H1 (cell line): ENCODE measurements at regions not wholly inside any gene's neighbourhood (a gene's known extent, or its start where the extent isn't known, plus 50 kb on each side); places are given as distances from the start of the nearest gene placed in this dataset.

Experiments used
- CTCF ChIA-PET: fragments of 300-600 bp; sonication (Branson Sonifier 250); formaldehyde crosslinking; loops from one replicate; lab custom pipeline; 2021; ENCODE audit not compliant: partially characterized antibody; lab: Charles Lee
- POLR2A ChIA-PET: fragments of 300-600 bp; sonication (Branson Sonifier 250); formaldehyde crosslinking; loops from one replicate; lab custom pipeline; 2021; ENCODE audit warnings: inconsistent platforms; ENCODE audit not compliant: partially characterized antibody; lab: Charles Lee
- DNase-seq, 2 experiments: peaks; one replicate each; pipeline versions ENCODE4 v3.0.0 to v3.0.0-alpha.2; 2010 to 2022; ENCODE audit warnings: low spot score in 2 of 2, low read depth in 1 of 2, mixed read lengths in 1 of 2
- FAIRE-seq: peaks from 2 replicates; lab custom pipeline; 2011; peaks lifted over from hg19 to GRCh38; lab: Jason Lieb, UNC
- H2AFZ ChIP-seq: 2 replicates; pipeline ENCODE4 v1.8.1; 2012; ENCODE audit warnings: low read length, inconsistent platforms
- H2AK5ac ChIP-seq: 2 replicates; pipeline ENCODE4 v1.6.1; 2013; ENCODE audit warnings: low read depth, low read length
- H2BK120ac ChIP-seq: replicated peaks from 2 replicates; pipeline ENCODE3; 2013; ENCODE audit warnings: low read depth, low read length, inconsistent platforms
- H2BK12ac ChIP-seq: 2 replicates; pipeline ENCODE4 v1.6.1; 2013; ENCODE audit warnings: low read depth, low read length
- H2BK15ac ChIP-seq: 2 replicates; pipeline ENCODE4 v1.6.1; 2013; ENCODE audit warnings: low read length
- H2BK20ac ChIP-seq: 2 replicates; pipeline ENCODE4 v1.6.1; 2013; ENCODE audit warnings: low read length
- H2BK5ac ChIP-seq: 2 replicates; pipeline ENCODE4 v1.6.1; 2013; ENCODE audit warnings: low read depth, low read length
- H3K14ac ChIP-seq: 2 replicates; pipeline ENCODE4 v1.6.1; 2013; ENCODE audit warnings: inconsistent platforms; ENCODE audit not compliant: insufficient read length
- H3K18ac ChIP-seq: 2 replicates; pipeline ENCODE4 v1.6.1; 2013; ENCODE audit warnings: low read length; ENCODE audit errors: extremely low read depth
- H3K23ac ChIP-seq: 2 replicates; pipeline ENCODE4 v1.6.1; 2013; ENCODE audit warnings: inconsistent platforms; ENCODE audit not compliant: insufficient read length
- H3K23me2 ChIP-seq: 2 replicates; pipeline ENCODE4 v1.6.1; 2013; ENCODE audit warnings: low read depth, low read length
- H3K27ac ChIP-seq: 2 replicates; pipeline ENCODE4 v1.6.1; 2011; ENCODE audit warnings: low read depth, low read length, inconsistent platforms
- H3K27me3 ChIP-seq, 4 experiments: replicated peaks in 1 of 4; 1 replicate in 1 of 4; 2 replicates in 3 of 4; pipeline versions ENCODE4 v1.6.1 to v1.8.1; 2011 to 2013; ENCODE audit warnings: low read length in 3 of 4, mild to moderate bottlenecking in 3 of 4, inconsistent platforms in 2 of 4, mixed read lengths in 2 of 4, moderate library complexity in 1 of 4; ENCODE audit not compliant: control insufficient read depth in 3 of 4, insufficient read depth in 3 of 4; ENCODE audit errors: extremely low read depth in 1 of 4
- H3K36me3 ChIP-seq, 4 experiments: 2 replicates each; pipeline versions ENCODE4 v1.6.1 to v1.8.1; 2011 to 2013; ENCODE audit warnings: mild to moderate bottlenecking in 4 of 4, low read length in 3 of 4, moderate library complexity in 2 of 4, control low read depth in 1 of 4, inconsistent platforms in 1 of 4; ENCODE audit not compliant: insufficient read depth in 4 of 4, control insufficient read depth in 2 of 4
- H3K4ac ChIP-seq: replicated peaks from 2 replicates; pipeline ENCODE3; 2013; ENCODE audit warnings: low read length, low read depth, mixed read lengths, inconsistent platforms; ENCODE audit not compliant: insufficient read length
- H3K4me1 ChIP-seq, 4 experiments: replicated peaks in 1 of 4; 1 replicate in 1 of 4; 2 replicates in 3 of 4; pipeline versions ENCODE4 v1.6.1 to v1.8.1; 2011 to 2013; ENCODE audit warnings: low read length in 3 of 4, inconsistent platforms in 2 of 4, mixed read lengths in 1 of 4; ENCODE audit not compliant: insufficient read depth in 4 of 4, control insufficient read depth in 3 of 4
- H3K4me2 ChIP-seq, 2 experiments: 2 replicates each; pipeline versions ENCODE4 v1.6.1 to v1.8.1; 2011 to 2013; ENCODE audit warnings: low read depth in 2 of 2, low read length in 2 of 2, control low read depth in 1 of 2, inconsistent platforms in 1 of 2, mild to moderate bottlenecking in 1 of 2; ENCODE audit not compliant: insufficient read depth in 1 of 2
- H3K4me3 ChIP-seq, 4 experiments: fragments of 200-600, 300-600 bp in 1 of 4; sonication (generic), shearing (Covaris generic), sonication (Bioruptor Twin) in 1 of 4; 2 replicates each; pipeline versions ENCODE4 v1.5.1 to v1.8.1; 2011 to 2016; ENCODE audit warnings: low read length in 4 of 4, low read depth in 3 of 4, control low read depth in 2 of 4, inconsistent platforms in 2 of 4, mild to moderate bottlenecking in 2 of 4, mixed read lengths in 1 of 4, moderate library complexity in 1 of 4; ENCODE audit not compliant: insufficient read depth in 2 of 4; ENCODE audit errors: extremely low read depth in 1 of 4
- H3K56ac ChIP-seq: replicated peaks from 2 replicates; pipeline ENCODE3; 2013; ENCODE audit warnings: low read depth, mild to moderate bottlenecking, mixed read lengths, low read length, inconsistent platforms; ENCODE audit not compliant: insufficient read length
- H3K79me1 ChIP-seq: 2 replicates; pipeline ENCODE4 v1.6.1; 2013; ENCODE audit warnings: low read depth, low read length, control low read depth
- H3K79me2 ChIP-seq, 2 experiments: 2 replicates each; pipeline versions ENCODE4 v1.6.1 to v1.8.1; 2012 to 2013; ENCODE audit warnings: low read length in 2 of 2, mild to moderate bottlenecking in 2 of 2, inconsistent platforms in 1 of 2; ENCODE audit not compliant: insufficient read depth in 2 of 2, control insufficient read depth in 1 of 2
- H3K9ac ChIP-seq, 4 experiments: replicated peaks in 1 of 4; 1 replicate in 1 of 4; 2 replicates in 3 of 4; pipeline versions ENCODE4 v1.6.1 to v1.8.1; 2011 to 2013; ENCODE audit warnings: low read depth in 3 of 4, low read length in 3 of 4, control low read depth in 2 of 4, mild to moderate bottlenecking in 2 of 4, moderate library complexity in 2 of 4, inconsistent platforms in 1 of 4; ENCODE audit errors: extremely low read depth in 1 of 4
- H3K9me3 ChIP-seq, 2 experiments: 2 replicates each; pipeline versions ENCODE4 v1.6.1 to v1.8.1; 2012 to 2013; ENCODE audit warnings: mild to moderate bottlenecking in 2 of 2, moderate library complexity in 2 of 2, control low read depth in 1 of 2, inconsistent platforms in 1 of 2, low read depth in 1 of 2, low read length in 1 of 2, mixed read lengths in 1 of 2; ENCODE audit not compliant: insufficient read depth in 2 of 2
- H4K20me1 ChIP-seq, 2 experiments: replicated peaks in 1 of 2; 2 replicates each; pipeline versions ENCODE3 to v1.8.1; 2011 to 2013; ENCODE audit warnings: inconsistent platforms in 2 of 2, low read length in 2 of 2, mild to moderate bottlenecking in 1 of 2; ENCODE audit not compliant: insufficient read depth in 2 of 2, control insufficient read depth in 1 of 2
- H4K5ac ChIP-seq: 2 replicates; pipeline ENCODE4 v1.6.1; 2013; ENCODE audit warnings: low read length, low read depth, mixed read lengths, inconsistent platforms; ENCODE audit not compliant: insufficient read length
- H4K8ac ChIP-seq: 2 replicates; pipeline ENCODE4 v1.8.0; 2013; ENCODE audit warnings: mild to moderate bottlenecking, moderate library complexity, low read length, inconsistent platforms; ENCODE audit not compliant: insufficient read depth; ENCODE audit errors: extremely low read depth
- H4K91ac ChIP-seq: replicated peaks from 2 replicates; pipeline ENCODE3; 2013; ENCODE audit warnings: low read length, mixed read lengths, inconsistent platforms; ENCODE audit not compliant: insufficient read length
- BACH1 ChIP-seq: IDR thresholded peaks from 2 replicates; pipeline ENCODE4 v1.6.1; 2012; ENCODE audit warnings: low read length, improper control_type of control experiment
- CBX5 ChIP-seq: fragments of 300-800, 300-1000 bp; sonication (generic); IDR thresholded peaks from 2 replicates; pipeline ENCODE4 v1.7.1; 2016; ENCODE audit warnings: antibody characterized with exemption, low read length, low read depth
- EP300 ChIP-seq, 2 experiments: IDR thresholded peaks; 1 replicate in 1 of 2; 2 replicates in 1 of 2; pipeline ENCODE4 v1.6.1; 2011 to 2012; ENCODE audit warnings: low read depth in 2 of 2, low read length in 2 of 2, mild to moderate bottlenecking in 2 of 2, borderline replicate concordance in 1 of 2, inconsistent platforms in 1 of 2, moderate library complexity in 1 of 2
- PHF8 ChIP-seq: fragments of 200-600 bp; sonication (generic); conservative IDR thresholded peaks from 2 replicates; pipeline ENCODE4 v1.7.1; 2012; ENCODE audit warnings: low read depth, mild to moderate bottlenecking, inconsistent platforms, low read length, moderate library complexity
- RAD21 ChIP-seq, 2 experiments: IDR thresholded peaks in 1 of 2; conservative IDR thresholded peaks in 1 of 2; 2 replicates each; pipeline ENCODE4 v1.6.1; 2011; ENCODE audit warnings: low read depth in 2 of 2, low read length in 2 of 2, improper control_type of control experiment in 1 of 2, inconsistent platforms in 1 of 2, mild to moderate bottlenecking in 1 of 2, moderate library complexity in 1 of 2
- RFX5 ChIP-seq: IDR thresholded peaks from 2 replicates; pipeline ENCODE4 v1.6.1; 2011; ENCODE audit warnings: low read depth, low read length, improper control_type of control experiment, borderline replicate concordance
- SIN3A ChIP-seq, 2 experiments: IDR thresholded peaks in 1 of 2; conservative IDR thresholded peaks in 1 of 2; 2 replicates each; pipeline ENCODE4 v1.6.1; 2011 to 2012; ENCODE audit warnings: low read length in 2 of 2, improper control_type of control experiment in 1 of 2, low read depth in 1 of 2, mild to moderate bottlenecking in 1 of 2
- SIRT6 ChIP-seq: IDR thresholded peaks from one replicate; pipeline ENCODE4 v1.7.1; 2012; ENCODE audit warnings: low read length, inconsistent platforms
- SRF ChIP-seq: IDR thresholded peaks from 2 replicates; pipeline ENCODE4 v1.6.1; 2011; ENCODE audit warnings: mild to moderate bottlenecking, low read depth, low read length, moderate library complexity
- SUZ12 ChIP-seq: fragments of 200-600 bp; sonication (generic); IDR thresholded peaks from 2 replicates; pipeline ENCODE4 v1.6.1; 2012; ENCODE audit warnings: mild to moderate bottlenecking, inconsistent platforms, low read length, moderate library complexity, mixed read lengths
- TAF7 ChIP-seq: optimal IDR thresholded peaks from 2 replicates; pipeline ENCODE3; 2011; ENCODE audit warnings: low read depth, mild to moderate bottlenecking, inconsistent platforms, low read length, moderate library complexity, borderline replicate concordance
- WGBS, 2 experiments: shearing (Covaris generic) in 1 of 2; methylation state at CpG; one replicate each; pipeline versions ENCODE4 v1.1.6 to v1.1.7; 2013 to 2015; ENCODE audit warnings: low lambda C conversion rate in 2 of 2, mixed read lengths in 2 of 2, inconsistent platforms in 1 of 2, low coverage in 1 of 2, missing lambda C conversion rate in 1 of 2; ENCODE audit not compliant: insufficient replicate concordance in 2 of 2, insufficient coverage in 1 of 2, insufficient read length in 1 of 2; ENCODE audit errors: extremely low coverage in 1 of 2, missing lambda C conversion rate in 1 of 2; 5-methylcytosine and 5-hydroxymethylcytosine counted together

- Histone ChIP-seq H3K18ac (no peak overlapping the region), H3K4me3 (no peak overlapping the region), H3K23ac (no peak overlapping the region), H3K27me3 (no peaks in the 10 kb centered on the region; a peak in 2 of 7 replicates), H2AK5ac (no peak overlapping the region), H3K9ac (no peak overlapping the region), H4K5ac (no peak overlapping the region), H3K23me2 (no peaks in the 10 kb centered on the region), H3K27ac (no peak overlapping the region), H4K8ac (no peak overlapping the region), H3K14ac (no peak overlapping the region), H2BK12ac (peak overlapping the region; percentile 75; the same call in 1 of the 2 replicates), H3K9me3 (no peaks in the 10 kb centered on the region), H3K36me3 (no peaks in the 10 kb centered on the region), H2AFZ (no peak overlapping the region), H3K56ac (no peak overlapping the region), H3K79me1 (no peaks in the 10 kb centered on the region), H4K20me1 (no peaks in the 10 kb centered on the region), H3K79me2 (no peaks in the 10 kb centered on the region), H4K91ac (no peak overlapping the region), H2BK15ac (no peak overlapping the region), H3K4me2 (no peak overlapping the region), H2BK120ac (no peak overlapping the region), H2BK5ac (no peak overlapping the region), H2BK20ac (no peak overlapping the region), H3K4me1 (peaks cover 0 to 10% (median 5%) of the 10 kb centered on the region in 4 experiments; a peak in 4 of 7 replicates), H3K4ac (no peak overlapping the region)
- ChIA-PET CTCF (interaction anchor here (1.0 to 1.3 kb wide), 2 partner anchors 9 to 45 kb away, joined by 4 to 6 read pairs; no protein-coding TSS in a partner anchor), POLR2A (no interaction called here)
- no peak for TF ChIP-seq SRF
- no peak for TF ChIP-seq PHF8
- TF ChIP-seq CBX5, result no peak
- no peak for TF ChIP-seq SIN3A (conservative IDR thresholded peaks at IDR 0.05 in 1 of 2, IDR thresholded peaks at IDR 0.05 in 1 of 2; ENCODE audit: low read depth in 1 of 2, low read length in 2 of 2)
- no peak for TF ChIP-seq EP300 (IDR thresholded peaks at IDR 0.05; ENCODE audit: borderline replicate concordance in 1 of 2, low read depth in 2 of 2, low read length in 2 of 2)
- no peak for TF ChIP-seq RAD21 (IDR thresholded peaks at IDR 0.05 in 1 of 2, conservative IDR thresholded peaks at IDR 0.05 in 1 of 2; ENCODE audit: low read depth in 2 of 2, low read length in 2 of 2)
- no peak for TF ChIP-seq BACH1
- no peak for TF ChIP-seq SUZ12
- TF ChIP-seq SIRT6, result no peak
- no peak for TF ChIP-seq TAF7
- no peak for TF ChIP-seq RFX5
- FAIRE-seq (no peak), DNase-seq (no peak)
- WGBS, 2 experiments, result 75% methylated on average over 1 of the region's 1 CpG; no CpG with 5 or more reads in 1 of the 2 experiments
Measured at GRCh38 chr3:69490235-69490634, 104.3 kb upstream of the FRMD4B start.
